ENCODE measurements at regions not wholly inside any gene's neighbourhood (a gene's known extent, or its start where the extent isn't known, plus 50 kb on each side); places are given as distances from the start of the nearest gene placed in this dataset.

- Mint-ChIP-seq H3K27ac (ENCODE audit: unreplicated experiment) (no peak overlapping the region), H3K4me1 (ENCODE audit: unreplicated experiment) (no peaks in the 10 kb centered on the region), H3K4me3 (ENCODE audit: unreplicated experiment) (no peak overlapping the region), H3K9me3 (ENCODE audit: unreplicated experiment) (no peaks in the 10 kb centered on the region), H3K36me3 (ENCODE audit: unreplicated experiment) (no peaks in the 10 kb centered on the region), H3K27me3 (ENCODE audit: unreplicated experiment) (no peaks in the 10 kb centered on the region)
- DNase-seq (ENCODE audit: extremely low spot score, unreplicated experiment), result no peak
- TF ChIP-seq CTCF (IDR thresholded peaks at IDR 0.05), result no peak
Observed at GRCh38 chr11:121775276-121775675, 322.5 kb upstream of the SORL1-AS1 start.

GRCh38 chr11:121773076-121773475 is 320.3 kb upstream of the SORL1-AS1 start:
- no peak for TF ChIP-seq CTCF (IDR thresholded peaks at IDR 0.05)
- no peaks in the 10 kb centered on the region for H3K36me3 Mint-ChIP-seq (ENCODE audit: unreplicated experiment)
- no peak overlapping the region for H3K27ac Mint-ChIP-seq (ENCODE audit: unreplicated experiment)
- H3K4me3 Mint-ChIP-seq (ENCODE audit: unreplicated experiment), result no peak overlapping the region
- H3K4me1 Mint-ChIP-seq (ENCODE audit: unreplicated experiment), result no peaks in the 10 kb centered on the region
- peaks cover 8% of the 10 kb centered on the region for H3K27me3 Mint-ChIP-seq (ENCODE audit: unreplicated experiment)
- no peaks in the 10 kb centered on the region for H3K9me3 Mint-ChIP-seq (ENCODE audit: unreplicated experiment)
- no peak for DNase-seq (ENCODE audit: extremely low spot score, unreplicated experiment)

GRCh38 chr11:121770939-121771595 is 318.3 kb upstream of the SORL1-AS1 start:
- no peak for TF ChIP-seq CTCF (IDR thresholded peaks at IDR 0.05)
- H3K36me3 Mint-ChIP-seq (ENCODE audit: unreplicated experiment), result no peaks in the 10 kb centered on the region
- H3K9me3 Mint-ChIP-seq (ENCODE audit: unreplicated experiment), result no peaks in the 10 kb centered on the region
- H3K4me1 Mint-ChIP-seq (ENCODE audit: unreplicated experiment), result no peaks in the 10 kb centered on the region
- H3K4me3 Mint-ChIP-seq (ENCODE audit: unreplicated experiment), result no peak overlapping the region
- DNase-seq (ENCODE audit: extremely low spot score, unreplicated experiment), result no peak
- H3K27me3 Mint-ChIP-seq (ENCODE audit: unreplicated experiment), result peaks cover 10% of the 10 kb centered on the region
- H3K27ac Mint-ChIP-seq (ENCODE audit: unreplicated experiment), result no peak overlapping the region

GRCh38 chr11:121769191-121769590 is 316.4 kb upstream of the SORL1-AS1 start:
- peaks cover 16% of the 10 kb centered on the region for H3K27me3 Mint-ChIP-seq (ENCODE audit: unreplicated experiment)
- no peaks in the 10 kb centered on the region for H3K36me3 Mint-ChIP-seq (ENCODE audit: unreplicated experiment)
- no peak overlapping the region for H3K4me3 Mint-ChIP-seq (ENCODE audit: unreplicated experiment)
- no peak overlapping the region for H3K27ac Mint-ChIP-seq (ENCODE audit: unreplicated experiment)
- H3K4me1 Mint-ChIP-seq (ENCODE audit: unreplicated experiment), result no peaks in the 10 kb centered on the region
- no peaks in the 10 kb centered on the region for H3K9me3 Mint-ChIP-seq (ENCODE audit: unreplicated experiment)
- no peak for TF ChIP-seq CTCF (IDR thresholded peaks at IDR 0.05)
- DNase-seq (ENCODE audit: extremely low spot score, unreplicated experiment), result no peak

GRCh38 chr11:121767433-121767832 is 314.7 kb upstream of the SORL1-AS1 start:
- no peak for TF ChIP-seq CTCF (IDR thresholded peaks at IDR 0.05)
- Mint-ChIP-seq H3K36me3 (ENCODE audit: unreplicated experiment) (no peaks in the 10 kb centered on the region), H3K27me3 (ENCODE audit: unreplicated experiment) (peaks cover 25% of the 10 kb centered on the region), H3K27ac (ENCODE audit: unreplicated experiment) (no peak overlapping the region), H3K4me1 (ENCODE audit: unreplicated experiment) (peaks cover 8% of the 10 kb centered on the region), H3K4me3 (ENCODE audit: unreplicated experiment) (no peak overlapping the region), H3K9me3 (ENCODE audit: unreplicated experiment) (no peaks in the 10 kb centered on the region)
- DNase-seq (ENCODE audit: extremely low spot score, unreplicated experiment), result no peak
